ENCODE measurements at regions not wholly inside any gene's neighbourhood (a gene's known extent, or its start where the extent isn't known, plus 50 kb on each side); places are given as distances from the start of the nearest gene placed in this dataset.

DNA sequence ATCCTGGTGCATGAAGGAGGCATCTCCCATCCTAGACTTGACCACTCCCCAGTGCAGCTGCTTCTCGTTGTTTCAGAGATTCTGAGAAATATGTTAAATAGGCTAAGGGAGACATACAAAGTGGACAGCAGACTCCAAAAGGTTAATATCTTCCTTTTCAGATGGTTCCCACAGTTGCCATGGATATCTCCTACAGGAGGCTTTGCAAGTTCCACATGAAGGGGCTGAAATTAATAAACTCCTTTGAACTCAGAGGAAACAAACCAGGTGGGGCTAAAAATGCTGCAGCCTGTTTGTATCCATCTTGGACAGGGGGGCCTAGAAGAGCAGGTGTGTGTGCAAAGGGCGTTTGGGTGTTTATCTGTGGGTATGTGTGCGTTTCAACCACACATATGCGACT lies 257.4 kb upstream of the XYLT1 start:
- FAIRE-seq, result no peak

DNA sequence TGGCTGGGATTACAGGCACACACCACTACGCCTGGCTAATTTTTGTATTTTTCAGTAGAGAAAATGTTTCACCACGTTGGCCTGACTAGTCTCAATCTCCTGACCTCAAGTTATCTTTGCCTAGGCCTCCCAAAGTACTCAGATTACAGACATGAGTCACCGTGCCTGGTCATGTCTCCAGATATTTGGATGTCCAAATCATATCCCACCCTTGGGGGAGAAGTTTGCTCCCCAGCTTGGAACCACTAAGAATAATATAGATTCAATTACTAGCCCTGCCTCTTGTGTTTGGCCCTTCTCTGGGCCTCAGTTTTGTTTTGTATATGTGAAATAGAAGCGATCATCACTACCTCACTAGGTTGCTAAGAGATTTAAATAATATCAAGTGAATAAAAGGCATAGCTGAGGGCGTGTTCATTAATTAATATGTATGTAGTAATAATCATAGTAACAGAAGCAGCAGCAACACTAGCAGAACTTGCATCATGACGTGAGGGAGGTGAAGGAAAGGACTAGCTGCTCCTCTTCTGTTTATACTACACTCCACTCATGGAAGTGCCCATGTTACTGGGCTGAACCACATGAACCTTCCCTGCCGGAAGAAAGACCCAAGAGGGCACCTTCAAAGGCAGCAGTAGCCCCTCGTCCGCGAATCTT lies 253.6 kb upstream of the XYLT1 start:
- no peak for FAIRE-seq

DNA sequence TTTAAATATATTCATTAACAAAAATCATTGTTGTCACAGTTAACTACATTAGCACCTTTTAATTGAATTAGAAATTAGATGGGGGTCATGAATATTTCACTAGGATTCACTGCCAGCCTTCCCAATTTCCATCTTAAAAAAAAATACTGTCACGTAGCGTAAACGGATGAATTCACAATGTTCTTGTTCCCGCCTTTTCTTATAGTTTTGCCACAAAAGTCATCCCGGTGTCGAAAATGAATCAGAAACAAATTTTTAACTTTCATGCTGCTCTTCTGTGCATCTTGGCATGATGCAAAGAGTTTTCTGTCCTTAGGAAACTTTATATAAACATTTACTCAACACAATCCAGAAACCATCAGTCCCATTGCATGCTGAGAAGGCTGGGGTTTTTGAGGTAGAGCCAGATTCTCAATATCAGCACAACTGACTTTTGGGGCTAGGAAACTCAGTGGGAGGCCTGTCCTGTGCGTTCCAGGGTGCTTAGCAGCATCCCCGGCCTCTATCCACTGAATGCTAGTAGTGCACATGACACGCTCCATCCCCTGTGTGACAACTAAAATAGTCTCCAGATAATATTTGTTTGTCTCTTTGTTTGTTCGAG lies 252.9 kb upstream of the XYLT1 start:
- no peak for FAIRE-seq

DNA sequence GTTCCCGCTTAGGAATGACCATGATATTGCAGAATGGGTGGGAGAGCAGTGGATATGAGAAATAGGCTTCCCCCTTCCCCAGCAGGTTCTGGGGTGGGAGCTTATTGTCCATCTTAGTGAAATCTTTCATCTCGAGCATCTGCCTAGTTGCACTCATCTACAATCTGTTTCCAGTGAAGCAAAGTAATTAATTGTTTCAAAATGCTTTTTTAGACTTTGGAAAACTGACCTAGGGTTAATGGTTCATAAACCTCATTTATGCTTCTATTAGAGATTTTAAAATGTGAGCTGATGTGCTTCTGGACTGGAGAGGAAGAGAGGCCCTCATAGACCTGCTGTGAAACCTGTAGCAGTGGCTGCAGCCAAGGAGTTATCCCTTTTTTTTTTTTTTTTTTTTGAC lies 247.7 kb upstream of the XYLT1 start:
- no peak for FAIRE-seq

DNA sequence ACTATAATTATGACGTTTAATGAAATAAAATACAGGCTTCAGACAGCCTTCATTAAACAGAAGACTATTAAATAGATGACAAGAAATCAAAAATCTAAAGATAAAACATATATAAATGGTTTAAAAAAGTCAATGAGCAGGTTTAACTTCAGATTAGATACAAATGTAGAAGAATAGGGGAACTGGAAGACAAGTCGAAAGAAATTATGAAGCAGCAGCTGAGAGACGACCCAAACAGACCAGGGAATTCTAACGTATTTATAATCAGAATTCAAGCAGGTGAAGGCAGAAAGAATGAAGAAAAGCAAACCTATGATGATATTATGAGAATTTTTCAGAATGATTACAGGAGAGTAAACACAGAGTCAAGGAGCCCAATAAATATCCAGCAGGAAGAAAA lies 235.1 kb upstream of the XYLT1 start:
- no peak for FAIRE-seq

DNA sequence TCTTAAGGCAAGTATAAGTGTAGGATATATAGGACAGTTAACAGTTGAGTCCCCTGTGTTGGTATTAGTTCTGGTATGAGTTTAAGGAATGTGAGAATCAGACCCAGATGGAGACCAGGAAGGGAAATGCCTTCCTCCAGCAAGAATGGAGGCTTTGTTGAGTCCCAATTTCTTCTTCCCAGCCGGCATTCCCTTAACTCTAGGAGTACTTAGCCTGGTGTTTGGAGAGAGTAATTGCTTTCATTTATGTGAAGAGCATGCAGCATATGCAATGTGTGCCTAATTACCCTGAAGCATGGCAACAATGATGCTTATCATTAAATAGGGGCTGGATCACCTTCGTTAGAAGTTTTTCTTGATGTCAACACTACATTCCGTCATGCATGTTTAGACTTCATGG lies 225.9 kb upstream of the XYLT1 start:
- no peak for FAIRE-seq

DNA sequence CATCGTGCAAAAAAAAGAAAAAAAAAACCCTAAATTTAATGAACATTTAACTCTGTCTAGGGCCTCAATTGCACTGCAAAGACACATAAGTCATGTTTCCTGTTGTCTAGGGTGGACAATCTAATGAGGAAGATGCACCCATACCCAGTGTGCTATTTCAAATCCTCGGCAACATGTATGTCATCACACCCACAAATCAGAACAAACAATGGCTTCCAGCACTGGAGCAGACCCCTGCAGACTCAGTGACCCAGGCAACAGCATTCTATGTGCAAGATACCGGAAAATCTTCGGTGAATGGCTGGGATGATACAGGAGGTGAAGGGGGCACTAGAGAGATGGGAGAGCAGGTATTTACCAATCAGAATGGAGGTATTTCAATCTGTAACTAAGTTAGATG lies 221.7 kb upstream of the XYLT1 start:
- no peak for FAIRE-seq

DNA sequence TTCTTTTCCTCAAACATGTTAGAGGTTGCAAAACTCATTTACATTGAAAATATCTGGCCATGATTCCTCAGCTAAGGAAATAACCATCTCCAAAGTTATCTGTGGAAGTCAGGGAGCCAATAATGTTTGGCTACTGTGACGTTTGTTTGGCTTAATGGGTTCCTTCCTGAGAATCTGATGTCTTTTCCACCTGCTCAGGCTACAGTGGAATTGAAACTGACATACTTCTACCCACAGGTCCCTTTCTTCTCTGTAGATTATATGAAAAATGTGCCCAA lies 221.1 kb upstream of the XYLT1 start:
- FAIRE-seq, result no peak

DNA sequence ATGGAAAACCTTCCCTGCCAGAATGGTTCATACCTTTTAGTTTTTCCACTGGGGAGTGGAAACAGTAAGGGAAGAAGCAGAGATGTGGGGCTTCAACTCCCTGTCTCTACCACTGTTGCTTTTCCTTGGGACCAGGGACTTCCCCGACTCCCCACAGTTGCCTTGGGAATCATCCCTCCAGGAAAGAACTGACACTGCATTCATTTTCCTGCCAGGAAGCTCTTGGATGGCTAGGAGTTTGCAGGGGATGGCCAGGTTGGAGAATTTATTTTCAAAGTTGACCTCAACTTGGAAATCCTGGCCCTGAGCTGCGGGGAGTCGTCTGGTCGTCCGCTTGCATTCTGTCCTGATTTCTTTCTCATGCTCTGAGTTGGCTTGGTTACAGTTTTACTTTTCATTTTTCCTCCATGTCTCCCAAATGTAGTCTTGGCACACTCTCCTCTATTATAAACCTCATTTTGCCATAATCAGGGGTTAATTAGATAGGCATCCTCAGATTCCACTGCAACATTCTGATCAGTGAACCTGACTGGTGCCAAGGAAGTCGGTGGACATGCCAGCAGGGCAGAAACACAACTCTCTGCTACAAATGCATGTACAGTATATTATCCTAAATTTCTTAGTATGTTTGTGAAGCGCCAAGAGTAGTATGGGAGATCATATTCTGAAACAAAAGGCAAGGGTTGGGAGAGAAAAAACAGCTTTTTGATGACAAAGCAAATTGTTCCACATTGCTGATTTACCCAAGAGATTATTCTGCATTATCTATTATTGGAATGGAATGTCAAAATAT lies 220.5 kb upstream of the XYLT1 start:
- FAIRE-seq, result no peak

DNA sequence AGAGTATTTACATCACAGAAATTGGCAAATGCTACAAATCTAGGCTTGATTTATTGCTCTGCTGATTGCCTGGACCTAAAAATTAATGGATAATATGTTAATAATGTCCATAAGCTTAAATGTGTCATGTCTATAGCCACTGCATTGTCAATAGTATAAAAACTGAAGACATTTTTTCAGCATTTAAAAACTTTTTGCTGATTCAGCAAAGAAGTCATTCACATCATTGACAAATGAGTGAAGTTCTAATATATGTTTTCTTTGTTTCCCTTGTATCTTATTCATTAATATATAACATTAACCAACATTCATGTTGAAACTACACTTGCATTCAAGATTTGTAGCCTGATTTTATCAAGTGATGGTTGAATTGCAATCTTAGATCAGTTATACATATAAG lies 214.7 kb upstream of the XYLT1 start:
- no peak for FAIRE-seq

DNA sequence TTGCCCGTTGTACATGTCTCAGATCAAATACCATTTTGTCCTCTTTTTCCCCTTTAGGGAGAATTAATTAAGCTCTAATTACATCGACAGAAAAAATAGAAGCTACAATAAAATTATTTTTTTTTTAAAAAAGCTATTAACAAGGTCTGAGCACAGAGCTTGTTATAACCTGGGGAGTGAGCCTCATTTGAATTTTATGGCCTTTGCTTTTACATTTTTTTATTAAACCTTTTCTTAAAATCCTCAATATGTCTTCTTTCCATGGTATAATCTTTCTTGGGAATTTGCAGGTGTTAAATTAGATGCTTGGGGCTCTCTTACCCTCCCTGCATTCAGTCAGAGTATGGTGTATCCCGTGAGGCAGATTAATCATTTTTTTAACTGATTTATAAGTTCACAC lies 212.5 kb upstream of the XYLT1 start:
- no peak for FAIRE-seq

DNA sequence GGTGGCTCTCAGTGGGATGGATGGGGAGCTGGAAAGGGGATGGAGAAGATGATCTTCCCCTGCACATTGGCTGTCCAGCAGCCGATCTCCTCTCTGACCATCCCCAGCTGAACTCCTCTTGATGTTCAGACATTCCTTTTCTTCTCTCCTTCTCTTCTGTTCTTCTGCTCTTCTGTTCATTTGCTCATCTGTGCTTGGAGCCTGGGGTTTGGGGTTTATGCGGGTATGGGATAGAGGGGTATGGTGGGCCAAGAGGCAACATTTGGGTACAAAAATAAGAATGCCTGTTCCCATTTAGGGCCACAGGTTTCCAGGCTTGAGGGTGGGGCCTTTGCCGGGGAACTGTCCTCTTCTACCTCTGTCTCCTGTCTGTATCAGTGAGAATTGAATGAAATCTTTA lies 205.4 kb upstream of the XYLT1 start:
- FAIRE-seq, result no peak

DNA sequence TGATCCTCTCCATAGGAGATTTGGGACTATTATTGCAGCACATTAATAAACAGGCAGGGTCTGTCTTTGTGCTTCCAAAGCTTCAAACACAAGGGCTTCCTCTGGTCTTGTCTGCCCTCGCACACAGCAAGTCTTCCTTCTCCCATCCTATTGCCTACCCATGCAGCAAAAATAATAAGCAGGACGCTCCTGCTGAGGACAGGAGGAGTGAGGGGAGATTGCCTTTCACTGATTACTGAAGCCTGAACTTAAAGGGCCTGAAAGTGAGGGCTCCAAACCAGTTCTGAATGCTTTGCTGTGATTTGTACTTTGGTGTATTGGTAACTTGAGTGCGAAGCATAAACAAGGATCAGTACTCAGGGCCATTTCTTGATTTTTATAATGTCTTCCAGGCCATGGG lies 197.6 kb upstream of the XYLT1 start:
- no peak for FAIRE-seq

DNA sequence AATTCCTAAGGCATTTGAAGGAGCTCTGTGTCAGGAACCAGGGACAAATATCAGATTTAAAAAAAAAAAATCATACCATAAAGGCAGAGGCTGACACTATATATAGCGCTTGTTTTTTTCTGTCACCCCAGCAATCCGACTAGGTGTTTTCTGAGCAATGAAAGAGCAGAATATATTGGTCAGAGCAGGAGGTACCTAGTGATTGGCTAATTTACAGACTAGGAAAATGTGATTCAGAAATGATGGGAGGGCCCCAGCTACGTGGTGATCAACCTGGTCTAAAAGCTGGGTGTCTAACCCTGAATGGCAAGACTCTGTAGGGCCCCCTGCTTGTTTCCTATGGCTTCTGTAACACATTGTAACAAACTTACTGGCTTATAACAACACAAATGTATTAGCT lies 195.5 kb upstream of the XYLT1 start:
- FAIRE-seq, result no peak

DNA sequence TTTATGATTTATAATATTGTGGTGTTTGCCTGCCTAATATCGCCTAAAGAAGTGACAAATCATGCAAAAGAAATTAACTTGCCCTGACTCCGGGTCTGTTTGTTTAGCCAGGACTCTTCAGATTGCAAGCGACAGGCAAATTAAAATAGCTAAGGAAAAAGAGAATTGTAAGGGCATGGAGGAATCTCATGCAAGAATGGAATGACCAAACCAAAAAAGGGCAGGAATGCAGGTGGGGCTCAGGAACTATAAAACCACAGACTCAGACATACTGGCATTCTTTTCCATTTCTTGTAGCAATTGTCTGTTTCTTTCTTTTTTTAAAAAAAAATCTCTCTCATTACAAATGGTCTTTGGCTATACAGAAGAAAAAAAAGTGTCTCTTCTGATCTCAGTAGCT lies 188.1 kb upstream of the XYLT1 start:
- FAIRE-seq, result no peak

DNA sequence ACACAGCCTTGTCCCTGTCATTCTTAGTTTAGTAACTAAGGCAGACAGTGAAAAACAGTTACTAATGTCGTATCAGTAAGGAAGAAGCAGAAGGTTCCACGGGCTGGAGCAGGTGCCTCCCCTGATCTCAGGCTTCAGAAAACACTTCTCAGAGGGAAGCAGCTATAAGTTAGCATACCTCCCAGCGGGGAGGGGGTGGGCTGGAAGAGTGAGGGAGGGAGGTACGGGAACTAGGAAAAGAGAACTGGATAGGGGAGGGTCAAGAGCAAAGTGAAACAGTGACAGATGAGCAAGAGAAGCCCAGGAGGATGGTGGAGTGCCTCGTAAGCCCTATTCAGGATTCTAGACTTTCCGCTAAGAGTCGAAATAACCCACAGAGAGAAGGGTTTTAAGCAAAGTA lies 186.3 kb upstream of the XYLT1 start:
- no peak for FAIRE-seq

DNA sequence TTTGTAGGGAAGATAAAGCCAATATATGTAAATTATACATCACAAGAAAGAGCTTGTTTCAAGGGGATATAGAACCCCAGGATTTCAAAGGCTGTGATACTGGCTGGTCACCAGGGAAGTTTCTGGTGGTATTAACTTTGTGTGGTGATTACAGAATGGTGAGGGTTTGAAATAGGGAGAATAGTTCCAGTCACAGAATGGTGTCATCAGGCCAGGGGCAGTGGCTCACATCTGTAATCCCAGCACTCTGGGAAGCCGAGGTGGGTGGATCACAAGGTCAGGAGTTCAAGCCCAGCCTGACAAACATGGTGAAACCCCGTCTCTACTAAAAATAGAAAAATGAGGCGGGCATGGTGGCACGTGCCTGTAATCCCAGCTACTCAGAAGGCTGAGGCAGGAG lies 183.8 kb upstream of the XYLT1 start:
- FAIRE-seq, result no peak

DNA sequence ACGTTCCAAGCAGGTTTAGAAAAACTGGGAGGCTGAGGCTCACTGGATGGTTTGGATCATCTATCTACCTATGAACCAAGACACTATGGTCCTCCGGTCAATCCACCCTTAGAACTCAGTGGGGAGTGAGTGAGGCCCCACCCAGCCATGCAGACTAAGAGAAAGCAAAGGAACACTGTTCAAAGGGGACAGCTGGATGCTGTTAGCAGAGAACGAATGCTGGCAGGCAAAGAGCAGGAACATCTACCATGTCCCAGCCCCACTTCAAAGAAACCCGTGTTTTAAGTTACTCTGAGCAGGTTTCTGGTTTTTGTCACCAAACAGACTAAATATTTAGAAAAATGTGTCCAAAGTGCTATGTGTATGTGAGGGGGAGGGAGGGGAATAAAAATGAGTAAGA lies 183.4 kb upstream of the XYLT1 start:
- FAIRE-seq, result no peak

DNA sequence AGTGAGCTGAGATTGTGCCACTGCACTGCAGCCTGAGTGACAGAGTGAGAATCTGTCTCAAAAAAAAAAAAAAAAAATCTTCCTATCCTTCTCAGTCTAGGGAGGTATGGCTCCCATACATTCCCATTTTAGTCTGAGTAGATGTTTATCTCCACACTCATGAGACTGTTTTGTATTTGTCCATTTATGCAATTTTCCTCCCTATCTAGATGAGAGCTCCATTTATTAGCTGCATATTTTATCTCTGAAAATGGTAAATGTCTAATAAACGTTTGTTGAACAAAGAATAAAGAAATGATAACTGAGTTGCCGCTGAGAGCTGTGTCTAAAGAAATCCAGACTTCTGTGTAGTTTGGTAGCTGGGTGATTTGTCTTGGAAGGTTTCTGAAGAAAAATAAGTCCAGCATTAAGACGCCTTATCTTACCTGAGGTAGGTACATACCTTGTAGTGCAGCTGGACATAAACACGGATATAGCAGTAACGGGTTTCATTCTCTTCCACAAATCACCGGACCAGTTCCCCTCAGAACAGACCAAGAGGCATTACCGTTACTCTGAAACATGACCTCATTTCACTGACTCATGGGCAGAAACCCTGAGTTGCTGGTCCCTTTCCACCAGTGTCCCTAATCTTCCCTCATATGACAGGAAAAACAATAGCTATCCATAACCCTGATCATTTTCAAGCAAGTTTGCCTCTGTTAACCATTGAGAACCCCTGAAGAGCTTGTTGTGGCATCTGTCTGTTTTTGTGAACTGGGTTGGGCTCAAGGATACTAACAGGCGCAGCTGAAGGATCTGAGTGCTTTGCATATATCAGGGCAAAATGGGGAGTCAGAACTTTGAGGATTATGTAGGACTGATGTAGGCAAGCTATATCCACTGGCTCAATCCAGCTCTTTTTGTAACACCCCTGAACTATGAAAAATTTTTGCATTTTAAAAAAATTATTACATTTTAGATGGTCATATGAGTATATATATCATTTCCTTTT lies 177.4 kb upstream of the XYLT1 start:
- FAIRE-seq, result no peak

DNA sequence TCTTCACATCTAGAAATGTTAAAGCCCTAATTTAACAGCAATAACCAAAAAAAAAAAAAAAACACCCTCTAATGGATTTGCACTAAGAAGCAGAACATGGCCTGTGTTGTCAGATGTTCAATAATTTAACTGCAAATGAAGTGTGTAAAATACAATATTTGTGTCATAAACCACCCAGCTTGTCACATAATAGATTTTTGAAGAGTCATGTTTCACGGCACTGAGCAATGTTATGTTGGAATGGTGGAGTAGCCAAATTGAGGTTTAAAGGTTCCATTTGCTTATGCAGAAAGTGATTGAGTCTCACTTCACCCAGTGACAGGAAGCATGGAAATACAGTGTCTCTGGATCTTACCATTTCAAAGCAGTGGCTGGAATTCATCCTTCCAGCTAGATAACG lies 173.2 kb upstream of the XYLT1 start:
- FAIRE-seq, result no peak

DNA sequence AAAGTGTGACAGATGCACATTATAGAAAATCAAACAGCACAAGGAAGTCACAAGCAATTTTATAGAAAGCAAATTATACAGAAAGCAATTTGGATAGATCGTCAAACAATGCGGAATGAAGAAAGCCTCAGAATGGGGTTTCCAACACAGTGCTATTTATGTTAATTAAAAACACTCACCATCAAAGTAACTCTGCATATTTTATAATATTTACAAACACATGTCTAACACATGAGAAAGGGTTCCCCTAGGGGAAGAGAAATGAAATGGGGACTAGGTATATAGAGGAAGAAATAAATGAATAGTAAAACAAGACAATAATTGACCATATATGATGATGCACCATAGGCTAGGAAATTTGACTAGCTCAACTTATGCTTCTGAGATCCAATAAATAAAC lies 171.2 kb upstream of the XYLT1 start:
- FAIRE-seq, result no peak

DNA sequence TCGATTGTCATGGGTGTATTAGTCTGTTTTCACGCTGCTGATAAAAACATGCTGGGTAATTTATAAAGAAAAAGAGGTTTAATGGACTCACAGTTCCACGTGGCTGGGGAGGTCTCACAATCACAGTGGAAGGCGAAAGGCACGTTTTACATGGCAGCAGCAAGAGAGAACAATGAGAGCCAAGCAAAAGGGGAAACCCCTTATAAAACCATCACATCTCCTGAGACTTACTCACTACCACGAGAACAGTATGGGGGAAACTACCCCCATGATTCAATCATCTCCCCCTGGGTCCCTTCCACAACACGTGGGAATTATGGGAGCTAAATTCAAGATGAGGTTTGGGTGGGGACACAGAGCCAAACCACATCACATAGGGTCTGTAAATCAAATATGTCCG lies 167.4 kb upstream of the XYLT1 start:
- no peak for FAIRE-seq

DNA sequence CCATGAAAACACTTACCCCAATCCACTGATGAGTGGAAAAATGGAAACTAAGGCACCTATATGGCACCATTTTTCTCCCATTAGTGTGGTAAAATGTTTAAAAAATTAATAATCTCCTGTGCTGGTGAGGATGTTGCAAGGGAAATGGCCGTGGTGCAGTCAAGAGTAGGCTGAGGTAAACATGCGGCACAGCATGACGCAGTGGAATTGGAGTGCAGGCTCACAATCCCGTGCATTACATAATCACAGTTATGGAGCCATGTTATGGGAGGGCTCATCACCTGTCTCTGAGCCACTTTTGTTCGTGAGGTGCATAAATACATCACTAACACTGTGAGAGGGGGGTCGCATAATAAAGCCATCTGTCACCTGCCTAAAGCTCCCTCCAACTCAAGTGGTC lies 164.4 kb upstream of the XYLT1 start:
- no peak for FAIRE-seq

Measured in G401.6 (cell line).